ENCODE measurements at regions not wholly inside any gene's neighbourhood (a gene's known extent, or its start where the extent isn't known, plus 50 kb on each side); places are given as distances from the start of the nearest gene placed in this dataset.
"Not testable (repeated sequence)": the region's sequence is repeated elsewhere in the genome, so short reads cannot be mapped to it uniquely, and the experiment has no call there.

DNA sequence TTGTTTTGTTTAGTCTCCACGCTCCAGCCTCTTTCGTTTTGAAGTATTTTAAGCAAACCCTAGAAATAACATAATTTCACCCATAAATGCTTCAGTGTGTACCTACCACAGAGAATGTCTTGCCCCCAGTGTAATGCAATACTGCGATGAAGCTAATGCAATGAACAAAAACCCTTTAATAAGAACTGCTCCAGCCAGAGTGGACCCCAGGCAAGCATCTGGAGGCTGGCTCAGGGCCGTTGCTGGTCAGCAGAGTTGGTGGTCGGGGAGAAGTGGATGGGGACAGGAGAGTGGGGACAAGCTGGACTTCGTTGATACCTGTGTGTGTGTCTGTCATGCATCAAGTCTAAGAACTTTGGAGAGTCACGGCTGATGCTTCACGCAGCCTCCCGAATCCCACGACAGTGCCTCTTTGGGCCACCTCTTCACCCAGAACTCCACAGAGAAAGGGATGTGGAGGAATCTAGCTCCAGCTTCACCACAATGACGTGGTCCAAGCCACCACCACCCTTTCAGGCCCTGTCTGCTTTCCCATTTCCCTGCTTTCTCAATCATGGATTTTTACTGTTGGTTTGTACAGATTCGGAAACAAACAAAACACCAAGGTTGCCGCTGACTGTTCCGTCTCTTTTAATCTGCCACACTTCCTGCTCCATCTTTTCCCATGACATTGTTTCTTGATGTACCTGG, 108.6 kb upstream of the ERRFI1 start:
- peaks cover 55% of the 10 kb centered on the region for H3K27me3 Mint-ChIP-seq
- no peak overlapping the region for H3K27ac Mint-ChIP-seq
- DNase-seq (no peak), ATAC-seq (no peak)
- H3K4me1 Mint-ChIP-seq: peaks cover 6% of the 10 kb centered on the region
- H3K9me3 Mint-ChIP-seq: no peaks in the 10 kb centered on the region
- H3K4me3 Mint-ChIP-seq: no peak overlapping the region

DNA sequence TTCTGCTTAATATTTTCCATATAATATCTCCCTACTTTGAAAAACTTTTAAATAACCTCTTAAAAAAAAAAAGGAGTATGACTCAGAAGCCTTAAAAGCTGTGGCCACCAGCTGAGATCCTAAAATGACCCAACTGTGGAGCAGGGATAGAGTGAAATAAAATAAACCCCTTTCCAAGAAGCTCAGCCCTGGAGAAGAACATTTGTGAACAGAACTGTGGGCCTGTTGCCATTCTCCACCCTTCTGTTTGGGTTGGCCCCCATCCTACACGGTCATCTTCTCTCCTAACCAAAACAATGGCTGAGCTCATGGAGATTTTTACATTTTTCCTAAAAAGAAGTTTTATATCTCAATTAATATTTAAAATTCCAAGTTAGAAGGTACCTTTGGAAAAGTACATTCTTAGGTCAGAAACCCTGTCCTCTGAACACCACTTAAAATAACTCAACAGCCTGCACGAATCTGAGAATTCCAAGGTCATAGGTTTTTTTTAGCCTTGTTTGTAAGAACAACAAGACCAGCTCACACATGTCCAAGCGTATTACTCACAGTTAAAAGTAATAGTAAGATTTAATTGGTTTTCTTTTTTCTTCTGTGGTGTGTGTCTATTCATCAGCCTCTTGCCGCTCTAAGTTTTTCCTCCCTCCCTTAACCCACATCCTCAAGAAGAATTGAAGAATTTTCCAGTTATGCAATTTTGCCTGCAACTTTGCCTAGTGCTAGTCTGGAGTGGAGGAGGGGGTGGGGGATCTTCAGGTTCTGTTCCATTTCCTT, 107.7 kb upstream of the ERRFI1 start:
- H3K27me3 Mint-ChIP-seq: peaks cover 53% of the 10 kb centered on the region
- H3K9me3 Mint-ChIP-seq: no peaks in the 10 kb centered on the region
- H3K27ac Mint-ChIP-seq: no peak overlapping the region
- DNase-seq: no peak
- H3K4me1 Mint-ChIP-seq: peaks cover 6% of the 10 kb centered on the region
- ATAC-seq: no peak
- no peak overlapping the region for H3K4me3 Mint-ChIP-seq

DNA sequence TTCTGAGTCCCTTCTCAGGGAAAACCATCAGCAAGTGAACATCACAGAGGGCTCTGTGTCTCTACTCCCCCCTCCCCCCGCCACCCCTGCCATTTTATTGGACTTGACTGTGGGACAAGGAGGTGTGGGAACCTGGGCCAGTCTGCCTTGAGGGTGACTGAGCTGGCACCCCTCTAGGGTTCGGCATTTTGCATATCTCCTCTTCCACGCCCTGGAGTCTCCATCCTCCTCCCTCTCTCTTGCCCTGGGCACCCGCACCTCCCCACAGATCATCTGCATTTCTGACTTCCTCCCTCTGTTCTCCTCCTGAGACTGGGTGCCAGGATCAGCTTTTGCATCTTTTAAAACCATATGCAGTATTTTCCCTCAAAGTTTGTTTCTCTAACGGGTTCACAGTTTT, 107.1 kb upstream of the ERRFI1 start:
- no peak overlapping the region for H3K4me3 Mint-ChIP-seq
- H3K4me1 Mint-ChIP-seq: peaks cover 6% of the 10 kb centered on the region
- DNase-seq (no peak), ATAC-seq (no peak)
- H3K9me3 Mint-ChIP-seq: no peaks in the 10 kb centered on the region
- peaks cover 48% of the 10 kb centered on the region for H3K27me3 Mint-ChIP-seq
- no peak overlapping the region for H3K27ac Mint-ChIP-seq

DNA sequence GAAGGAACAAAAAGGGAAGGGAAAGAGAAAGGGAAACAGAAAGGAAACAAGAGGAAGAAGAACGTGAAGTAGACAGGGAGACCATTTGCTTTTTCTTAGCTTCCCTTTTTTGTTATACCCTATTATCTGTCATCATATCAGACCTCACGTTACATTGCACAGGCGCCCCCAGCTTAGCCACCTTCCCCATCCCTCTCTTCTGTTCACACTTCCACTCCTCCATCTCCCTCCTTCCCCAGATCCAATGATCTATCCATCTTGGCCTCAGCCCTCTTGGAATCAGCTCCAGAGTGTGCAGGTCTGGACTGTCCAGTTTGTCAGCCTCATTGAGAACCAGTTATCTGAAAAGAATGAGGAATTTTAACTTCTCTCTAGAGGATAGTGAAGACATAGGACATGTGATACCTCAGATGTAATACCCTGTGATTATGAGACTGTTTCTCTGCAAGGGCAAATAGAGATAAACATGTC, 101.1 kb upstream of the ERRFI1 start:
- H3K27ac Mint-ChIP-seq: peak overlapping the region in 1 of 2 donors; percentile 37
- no peak for DNase-seq

DNA sequence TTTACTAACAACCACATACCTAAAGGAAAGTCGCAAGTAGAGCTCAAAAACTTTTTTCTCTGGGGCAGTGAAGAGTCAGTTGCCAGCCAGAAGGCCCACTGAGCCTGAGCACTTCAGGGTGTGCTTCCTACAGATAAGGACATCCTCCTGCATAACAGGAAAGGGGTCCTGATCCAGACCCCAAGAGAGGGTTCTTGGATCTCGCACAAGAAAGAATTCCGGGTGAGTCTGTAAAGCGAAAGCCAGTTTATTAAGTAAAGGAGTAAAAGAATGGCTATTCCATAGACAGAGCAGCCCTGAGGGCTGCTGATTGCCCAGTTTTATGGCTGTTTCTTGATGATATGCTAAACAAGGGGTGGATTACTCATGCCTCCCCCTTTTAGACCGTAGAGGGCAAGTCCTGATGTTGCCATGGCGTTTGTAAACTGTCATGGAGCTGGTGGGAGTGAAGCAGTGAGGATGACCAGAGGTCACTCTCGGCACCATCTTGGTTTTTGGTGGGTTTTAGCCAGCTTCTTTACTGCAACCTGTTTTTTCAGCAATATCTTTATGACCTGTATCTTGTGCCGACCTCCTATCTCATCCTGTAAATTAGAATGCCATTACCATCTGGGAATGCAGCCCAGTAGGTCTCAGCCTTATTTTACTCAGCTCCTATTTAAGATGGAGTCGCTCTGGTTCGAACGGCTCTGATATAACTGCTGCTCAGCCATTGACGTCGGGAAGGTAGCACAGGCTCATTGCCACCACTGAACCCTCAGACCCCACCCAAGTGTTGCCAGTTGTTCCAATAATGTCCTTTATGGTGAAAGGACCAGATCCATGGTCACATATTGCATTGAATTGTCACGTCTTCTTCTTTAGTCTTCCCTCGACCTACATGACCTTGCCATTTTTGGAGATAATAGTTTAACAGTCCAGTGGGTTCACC, 96.6 kb upstream of the ERRFI1 start:
- Mint-ChIP-seq H3K4me1 (peaks cover 24% of the 10 kb centered on the region), H3K27me3 (peaks cover 38% of the 10 kb centered on the region), H3K27ac (no peak overlapping the region), H3K4me3 (no peak overlapping the region), H3K9me3 (peaks cover 0 to 15% of the 10 kb centered on the region in 2 donors)
- DNase-seq (no peak), ATAC-seq (no peak)

More for the DNA sequence above, 101.1 kb upstream of the ERRFI1 start:
- H3K4me3 Mint-ChIP-seq: no peak overlapping the region
- H3K27me3 Mint-ChIP-seq: peaks cover 14% of the 10 kb centered on the region
- H3K4me1 Mint-ChIP-seq: peaks cover 8% of the 10 kb centered on the region
- peaks cover 0 to 15% of the 10 kb centered on the region in 2 donors for H3K9me3 Mint-ChIP-seq
- ATAC-seq: no peak

DNA sequence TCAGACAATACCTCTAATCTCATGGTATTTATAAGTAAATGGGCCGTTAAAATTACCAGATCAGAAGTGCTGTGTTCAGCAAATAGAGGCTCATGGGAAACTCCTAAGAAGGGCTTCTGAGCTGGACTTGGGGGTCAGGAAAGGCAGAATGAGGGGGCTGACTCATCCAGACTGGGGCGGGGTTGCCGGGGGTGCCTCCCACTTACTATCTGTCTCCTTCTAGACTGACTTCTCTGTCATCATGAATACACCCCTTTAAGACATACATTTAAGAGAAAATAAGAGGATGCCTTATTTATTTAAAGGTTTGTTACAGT, 96.0 kb upstream of the ERRFI1 start:
- Mint-ChIP-seq H3K4me3 (no peak overlapping the region), H3K27me3 (peaks cover 38% of the 10 kb centered on the region), H3K9me3 (peaks cover 0 to 15% of the 10 kb centered on the region in 2 donors), H3K4me1 (peaks cover 20% of the 10 kb centered on the region), H3K27ac (no peak overlapping the region)
- ATAC-seq (no peak), DNase-seq (no peak)

DNA sequence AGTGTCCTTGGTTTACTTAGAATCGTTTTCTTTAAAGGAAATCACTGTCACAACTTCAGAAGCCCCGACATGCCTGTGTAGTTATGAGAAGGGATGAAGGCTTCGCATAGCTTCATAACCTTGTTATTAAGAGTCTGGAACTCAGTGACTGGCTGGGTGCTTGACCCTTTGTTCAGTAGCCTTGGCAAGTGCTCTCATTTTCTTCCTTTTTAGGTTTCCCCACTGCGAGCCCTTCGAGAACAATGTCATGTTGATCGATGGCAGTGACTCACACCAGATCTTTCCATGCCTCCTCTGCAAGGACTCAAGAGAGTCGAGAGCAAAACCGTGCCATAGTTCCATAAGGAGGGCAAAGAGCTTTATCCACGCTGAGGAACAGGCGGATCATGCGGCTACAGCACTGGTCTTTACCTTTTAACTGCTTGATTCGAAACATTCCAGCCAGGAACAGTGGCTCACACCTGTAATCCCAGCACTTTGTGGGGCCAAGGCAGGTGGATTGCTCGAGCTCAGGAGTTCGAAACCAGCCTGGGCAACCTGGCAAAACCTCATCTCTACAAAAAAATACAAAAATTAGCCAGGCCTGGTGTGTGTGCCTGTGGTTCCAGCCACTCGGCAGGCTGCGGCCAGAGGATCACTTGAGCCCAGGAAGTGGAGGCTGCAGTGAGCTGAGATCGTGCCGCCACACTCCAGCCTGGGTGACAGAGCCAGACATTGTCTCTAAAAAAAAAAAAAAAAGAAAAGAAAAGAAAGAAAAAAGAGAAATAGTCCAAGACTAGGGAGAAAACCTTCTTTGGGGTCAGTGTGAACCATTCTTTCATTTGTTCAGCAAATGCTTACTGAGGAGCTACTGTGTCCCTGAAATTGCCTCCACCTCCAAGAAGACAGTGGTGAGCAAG, 95.4 kb upstream of the ERRFI1 start:
- DNase-seq: no peak
- peaks cover 17% of the 10 kb centered on the region for H3K4me1 Mint-ChIP-seq
- peaks cover 0 to 13% of the 10 kb centered on the region in 2 donors for H3K9me3 Mint-ChIP-seq
- H3K4me3 Mint-ChIP-seq: peak overlapping the region; percentile 27 to 48
- no peak overlapping the region for H3K27ac Mint-ChIP-seq
- H3K27me3 Mint-ChIP-seq: peaks cover 38% of the 10 kb centered on the region
- no peak for ATAC-seq

DNA sequence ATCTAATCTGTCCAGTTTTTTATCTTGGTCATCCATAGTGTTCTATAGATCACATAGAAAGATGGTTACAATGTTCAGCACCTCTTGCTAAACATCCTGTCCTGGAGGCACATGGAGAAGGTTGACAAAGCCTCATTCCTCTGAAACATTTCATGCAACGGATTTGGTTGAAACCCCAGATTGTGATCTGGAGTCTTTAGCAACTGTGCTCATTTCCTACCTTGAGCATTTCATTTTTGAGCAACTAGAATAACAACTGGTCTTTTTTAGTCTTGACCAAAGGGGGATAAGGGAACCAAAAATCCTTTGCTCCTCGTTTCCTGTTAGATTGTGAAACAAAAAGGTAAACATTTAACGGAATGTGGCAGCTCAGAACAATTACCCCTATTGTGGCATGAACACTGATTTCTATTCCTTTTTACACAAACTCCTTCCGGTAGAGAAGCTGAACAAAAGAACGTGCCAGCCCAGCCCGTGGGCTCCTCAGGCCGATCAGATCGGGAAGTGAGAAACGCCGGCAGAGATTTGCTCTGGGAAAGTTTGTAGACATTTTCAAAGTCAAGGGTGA, 94.7 kb upstream of the ERRFI1 start:
- ATAC-seq (no peak), DNase-seq (no peak)
- Mint-ChIP-seq H3K4me1 (peaks cover 17% of the 10 kb centered on the region), H3K27ac (peak overlapping the region in 1 of 2 donors; percentile 19), H3K4me3 (peak overlapping the region; percentile 9 to 31), H3K27me3 (peaks cover 38% of the 10 kb centered on the region), H3K9me3 (peaks cover 0 to 6% of the 10 kb centered on the region in 2 donors)

DNA sequence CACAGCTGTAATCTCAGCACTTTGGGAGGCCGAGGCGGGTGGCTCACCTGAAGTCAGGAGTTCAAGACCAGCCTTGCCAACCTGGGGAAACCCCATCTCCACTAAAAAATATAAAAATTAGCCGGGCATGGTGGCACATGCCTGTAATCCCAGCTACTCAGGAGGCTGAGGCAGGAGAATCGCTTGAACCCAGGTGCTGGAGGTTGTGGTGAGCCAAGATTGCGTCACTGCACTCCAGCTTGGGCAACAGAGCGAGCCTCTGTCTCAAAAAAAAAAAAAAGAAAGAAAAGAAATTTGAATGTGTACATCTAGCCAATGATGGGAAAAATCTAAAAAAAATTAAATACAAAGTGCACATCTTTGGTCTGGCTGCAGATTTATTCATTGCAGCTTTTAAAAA, 92.6 kb upstream of the ERRFI1 start:
- not testable (repeated sequence) for ATAC-seq, H3K4me3 Mint-ChIP-seq, H3K27ac Mint-ChIP-seq, H3K9me3 Mint-ChIP-seq, DNase-seq
- Mint-ChIP-seq H3K4me1 (peaks cover 19% of the 10 kb centered on the region), H3K27me3 (peaks cover 37% of the 10 kb centered on the region)

DNA sequence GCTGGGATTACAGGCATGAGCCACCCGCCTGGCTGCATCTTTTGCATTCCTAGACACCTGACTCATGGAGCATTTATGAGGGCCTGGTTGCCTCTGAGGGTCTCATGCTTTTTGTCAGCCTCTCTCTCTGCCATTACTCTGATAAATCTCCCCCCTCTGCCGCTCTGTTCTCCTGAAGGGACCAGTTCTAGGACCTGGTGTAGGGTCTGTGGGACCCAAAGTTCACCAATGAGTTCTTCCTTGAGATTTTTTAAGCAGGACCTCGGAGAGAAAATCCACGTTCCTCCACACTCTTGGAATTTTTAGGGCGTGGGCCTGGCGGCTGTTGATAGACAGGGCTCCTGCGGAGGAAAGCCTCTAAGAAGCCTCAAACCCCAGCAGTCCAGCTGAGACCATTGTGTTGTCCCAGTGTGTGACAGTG, 91.9 kb upstream of the ERRFI1 start:
- peaks cover 30% of the 10 kb centered on the region for H3K27me3 Mint-ChIP-seq
- no peak overlapping the region for H3K4me3 Mint-ChIP-seq
- no peaks in the 10 kb centered on the region for H3K9me3 Mint-ChIP-seq
- H3K27ac Mint-ChIP-seq: no peak overlapping the region
- DNase-seq (no peak), ATAC-seq (no peak)
- peaks cover 24% of the 10 kb centered on the region for H3K4me1 Mint-ChIP-seq

DNA sequence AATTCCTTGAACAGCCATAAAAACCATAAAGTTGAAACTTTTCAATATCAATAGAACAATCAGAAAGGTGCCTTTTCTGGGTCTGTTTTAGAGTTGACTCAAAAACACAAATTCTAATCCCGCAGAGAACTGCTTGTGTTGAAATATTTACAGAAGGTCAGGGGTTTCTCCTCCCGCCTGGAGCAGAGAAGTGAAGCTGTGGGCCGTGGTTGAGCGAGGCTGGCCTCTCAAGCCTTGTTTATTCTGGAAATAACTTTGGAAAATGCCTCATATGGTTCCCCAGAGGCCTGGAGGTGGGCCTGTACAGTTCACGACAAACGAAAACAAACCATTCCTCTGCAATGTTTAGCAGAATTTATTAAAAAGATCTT, 90.8 kb upstream of the ERRFI1 start:
- Mint-ChIP-seq H3K27ac (no peak overlapping the region), H3K27me3 (peaks cover 23% of the 10 kb centered on the region), H3K9me3 (no peaks in the 10 kb centered on the region), H3K4me3 (no peak overlapping the region), H3K4me1 (peaks cover 20% of the 10 kb centered on the region)
- no peak for ATAC-seq
- DNase-seq: no peak

DNA sequence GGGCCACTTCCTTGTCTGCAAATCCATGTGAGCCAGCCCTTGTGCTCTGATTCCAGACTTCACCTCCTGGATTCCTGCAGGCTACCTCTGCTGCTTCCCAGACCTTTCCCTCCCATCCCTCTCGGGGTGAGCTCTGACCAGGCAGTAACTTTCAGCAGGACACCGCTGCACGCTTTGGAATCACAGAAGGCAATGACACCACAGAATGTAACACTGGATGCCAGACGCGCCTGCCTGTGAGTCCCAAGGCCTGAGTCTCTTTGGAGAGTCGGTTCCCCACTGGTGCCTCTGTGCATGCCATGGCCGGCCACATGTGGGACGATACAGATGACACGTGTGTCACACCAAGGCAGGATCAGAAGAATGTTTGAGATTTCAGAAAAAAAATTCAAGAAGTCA, 89.7 kb upstream of the ERRFI1 start:
- ATAC-seq: no peak
- peaks cover 8% of the 10 kb centered on the region for H3K4me1 Mint-ChIP-seq
- H3K27me3 Mint-ChIP-seq: peaks cover 12% of the 10 kb centered on the region
- no peak for DNase-seq
- H3K9me3 Mint-ChIP-seq: no peaks in the 10 kb centered on the region
- H3K4me3 Mint-ChIP-seq: no peak overlapping the region
- H3K27ac Mint-ChIP-seq: no peak overlapping the region

DNA sequence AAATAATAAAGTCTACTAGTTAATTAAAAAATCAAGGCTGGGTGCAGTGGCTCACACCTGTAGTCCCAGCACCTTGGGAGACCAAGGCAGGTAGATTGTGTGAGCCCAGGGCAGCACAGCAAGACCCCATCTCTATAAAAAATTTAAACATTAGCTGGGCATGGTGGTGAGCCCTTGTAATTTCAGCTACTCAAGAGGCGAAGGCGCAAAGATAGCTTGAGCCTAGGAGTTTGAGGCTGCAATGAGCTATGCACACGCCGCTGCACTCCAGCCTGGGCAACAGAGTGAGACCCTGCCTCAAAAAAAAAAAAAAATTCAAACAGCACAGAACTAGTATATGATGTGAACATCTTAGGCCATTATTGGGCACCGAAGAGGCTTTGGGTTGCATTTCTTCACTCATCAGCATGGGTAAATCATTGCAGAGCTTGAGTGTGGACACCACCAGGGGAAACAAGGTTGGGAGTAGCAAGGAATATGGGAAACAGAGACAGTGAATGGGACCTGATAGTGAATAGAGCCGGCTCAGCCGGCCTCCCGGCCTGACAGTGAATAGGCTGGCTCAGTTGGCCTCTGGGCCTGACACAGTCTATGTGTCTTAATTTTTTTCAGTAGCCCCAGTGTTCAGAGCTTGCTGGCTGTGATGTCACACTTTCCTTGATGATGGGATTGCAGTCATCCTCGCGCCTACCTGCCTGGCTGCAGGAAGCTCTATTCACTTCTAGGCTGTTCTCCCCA, 89.1 kb upstream of the ERRFI1 start:
- no peaks in the 10 kb centered on the region for H3K9me3 Mint-ChIP-seq
- H3K4me3 Mint-ChIP-seq: no peak overlapping the region
- DNase-seq: no peak
- no peak for ATAC-seq
- H3K27ac Mint-ChIP-seq: no peak overlapping the region
- H3K27me3 Mint-ChIP-seq: peaks cover 6% of the 10 kb centered on the region
- peaks cover 7% of the 10 kb centered on the region for H3K4me1 Mint-ChIP-seq
